Mucosa of descending colon (tissue), 3 donors: ENCODE measurements at regions not wholly inside any gene's neighbourhood (a gene's known extent, or its start where the extent isn't known, plus 50 kb on each side); places are given as distances from the start of the nearest gene placed in this dataset.

ENCODE experiments used
- ATAC-seq: fragments of 200-7000 bp; cut with Tn5 transposase; one replicate; pipeline ENCODE4 v1.9.1; 2020; ENCODE audit warnings: mild to moderate bottlenecking, moderate library complexity
- DNase-seq, 3 donors: peaks; one replicate each; pipeline ENCODE4 v3.0.0-alpha.2; 2020
- H3K36me3 ChIP-seq: fragments of 200-600 bp; one replicate; pipeline ENCODE4 v1.8.0; 2021; ENCODE audit warnings: low read depth, mild to moderate bottlenecking
- H3K4me1 ChIP-seq: fragments of 200-600 bp; one replicate; pipeline ENCODE4 v1.8.0; 2021; ENCODE audit warnings: low read depth, mild to moderate bottlenecking
- H3K4me3 ChIP-seq: fragments of 200-600 bp; one replicate; pipeline ENCODE4 v1.8.0; 2021; ENCODE audit warnings: mild to moderate bottlenecking
- H3K9me3 ChIP-seq: fragments of 200-600 bp; one replicate; pipeline ENCODE4 v1.8.0; 2021; ENCODE audit warnings: mild to moderate bottlenecking
- CTCF ChIP-seq: fragments of 200-600 bp; IDR thresholded peaks from one replicate; pipeline ENCODE4 v1.8.0; 2022; ENCODE audit warnings: antibody characterized with exemption, mild to moderate bottlenecking
- intact Hi-C, 2 donors: fragments of 100-400 bp; cut with DNase I in 1 of 2; cut with micrococcal nuclease in 1 of 2; formaldehyde crosslinking; loops; one replicate each; pipeline versions ENCODE4 v1.11.0 to v1.11.1; 2022; cut with DNase I, micrococcal nuclease
- donor health status: DM: no; HTN: no; CAD: no; lungs with moderate emphysema.
- donor health status: DM: no; HTN: no; CAD: no.
- donor health status: DM: no; HTN: yes; CAD: no.

GRCh38 chr11:15367695-15368094, 253.0 kb downstream of the INSC start:
- intact Hi-C loops, result no loop called here
- DNase-seq (no peak), ATAC-seq (no peak)
- Histone ChIP-seq H3K36me3 (no peaks in the 10 kb centered on the region), H3K4me3 (no peak overlapping the region), H3K4me1 (no peaks in the 10 kb centered on the region), H3K9me3 (no peaks in the 10 kb centered on the region)
- no peak for TF ChIP-seq CTCF

GRCh38 chr11:15370495-15371147, 255.9 kb downstream of the INSC start:
- intact Hi-C loops, result no loop called here
- DNase-seq (no peak), ATAC-seq (no peak)
- Histone ChIP-seq H3K36me3 (no peaks in the 10 kb centered on the region), H3K4me3 (no peak overlapping the region), H3K4me1 (no peaks in the 10 kb centered on the region), H3K9me3 (no peaks in the 10 kb centered on the region)
- no peak for TF ChIP-seq CTCF

- ATAC-seq (no peak), DNase-seq (no peak)
- H3K36me3 ChIP-seq, result no peaks in the 10 kb centered on the region
- H3K9me3 ChIP-seq, result no peaks in the 10 kb centered on the region
- H3K4me1 ChIP-seq, result no peaks in the 10 kb centered on the region
- H3K4me3 ChIP-seq, result no peak overlapping the region
- TF ChIP-seq CTCF, result no peak
- intact Hi-C loops, result no loop called here
Observed at GRCh38 chr11:15371533-15371932, 256.8 kb downstream of the INSC start.

GRCh38 chr11:15374418-15374817, 259.7 kb downstream of the INSC start:
- Histone ChIP-seq H3K4me3 (no peak overlapping the region), H3K36me3 (no peaks in the 10 kb centered on the region), H3K4me1 (no peaks in the 10 kb centered on the region), H3K9me3 (peaks cover 6% of the 10 kb centered on the region)
- no peak for TF ChIP-seq CTCF
- intact Hi-C loops, result no loop called here
- ATAC-seq (no peak), DNase-seq (no peak)

- DNase-seq, result no peak
- Histone ChIP-seq H3K4me3 (no peak overlapping the region), H3K9me3 (peaks cover 6% of the 10 kb centered on the region), H3K4me1 (no peaks in the 10 kb centered on the region), H3K36me3 (no peaks in the 10 kb centered on the region)
- intact Hi-C loops, result no loop called here
- no peak for TF ChIP-seq CTCF
- ATAC-seq, result no peak
Observed at GRCh38 chr11:15378941-15379340, 264.2 kb downstream of the INSC start.

- no peaks in the 10 kb centered on the region for H3K4me1 ChIP-seq
- intact Hi-C loops, result no loop called here
- DNase-seq (no peak), ATAC-seq (no peak)
- no peaks in the 10 kb centered on the region for H3K36me3 ChIP-seq
- peaks cover 6% of the 10 kb centered on the region for H3K9me3 ChIP-seq
- TF ChIP-seq CTCF, result no peak
- no peak overlapping the region for H3K4me3 ChIP-seq
Observed at GRCh38 chr11:15379483-15379882, 264.8 kb downstream of the INSC start.
